KMS-11 (cell line): ENCODE measurements at regions not wholly inside any gene's neighbourhood (a gene's known extent, or its start where the extent isn't known, plus 50 kb on each side); places are given as distances from the start of the nearest gene placed in this dataset.

Experiments used
- H2AFZ ChIP-seq: fragments of 200-600 bp; sonication (generic); 2 replicates; pipeline ENCODE4 v1.6.1; 2016; ENCODE audit warnings: antibody characterized with exemption, mixed run types, low read depth
- H3K27ac ChIP-seq: fragments of 200-600 bp; sonication (generic); 2 replicates; pipeline ENCODE4 v1.6.1; 2016; ENCODE audit warnings: mild to moderate bottlenecking, mixed run types
- H3K27me3 ChIP-seq: fragments of 200-600 bp; sonication (generic); 2 replicates; pipeline ENCODE4 v1.6.1; 2017; ENCODE audit warnings: mild to moderate bottlenecking, low read depth, mixed run types, moderate library complexity; ENCODE audit not compliant: insufficient read depth
- H3K36me3 ChIP-seq: fragments of 200-600 bp; sonication (generic); 2 replicates; pipeline ENCODE4 v1.6.1; 2017; ENCODE audit warnings: mild to moderate bottlenecking, mixed run types; ENCODE audit not compliant: insufficient read depth
- H3K4me1 ChIP-seq: fragments of 200-600 bp; sonication (generic); 2 replicates; pipeline ENCODE4 v1.6.1; 2016; ENCODE audit warnings: mild to moderate bottlenecking, low read depth, mixed run types; ENCODE audit not compliant: poor library complexity, severe bottlenecking
- H3K4me2 ChIP-seq: fragments of 200-600 bp; sonication (generic); 2 replicates; pipeline ENCODE4 v1.7.0; 2016; ENCODE audit warnings: mild to moderate bottlenecking, mixed run types
- H3K4me3 ChIP-seq: fragments of 200-600 bp; sonication (generic); IDR thresholded peaks from 2 replicates; pipeline ENCODE4 v1.6.1; 2017; ENCODE audit warnings: low read depth, low read length, mixed read lengths; ENCODE audit not compliant: insufficient read depth
- H3K79me2 ChIP-seq: fragments of 200-600 bp; sonication (generic); 2 replicates; pipeline ENCODE4 v1.6.1; 2016; ENCODE audit warnings: low read depth, mixed run types; ENCODE audit not compliant: insufficient read depth
- H3K9ac ChIP-seq: fragments of 200-600 bp; sonication (generic); 2 replicates; pipeline ENCODE4 v1.6.1; 2016; ENCODE audit warnings: mild to moderate bottlenecking, mixed run types
- H4K20me1 ChIP-seq: fragments of 200-600 bp; sonication (generic); 2 replicates; pipeline ENCODE4 v1.6.1; 2016; ENCODE audit warnings: mild to moderate bottlenecking, mixed run types; ENCODE audit not compliant: insufficient read depth
- CTCF ChIP-seq: fragments of 200-600 bp; sonication (generic); conservative IDR thresholded peaks from 2 replicates; pipeline ENCODE4 v1.6.1; 2017; ENCODE audit warnings: low read depth, mild to moderate bottlenecking, antibody characterized with exemption, low read length, moderate library complexity, mixed read lengths

- H3K36me3 ChIP-seq = no peaks in the 10 kb centered on the region
- H4K20me1 ChIP-seq = no peaks in the 10 kb centered on the region
- no peak overlapping the region for H3K27ac ChIP-seq
- H3K79me2 ChIP-seq = no peaks in the 10 kb centered on the region
- no peak overlapping the region for H3K4me3 ChIP-seq
- no peak overlapping the region for H2AFZ ChIP-seq
- no peak for TF ChIP-seq CTCF
- no peak overlapping the region for H3K4me2 ChIP-seq
- no peaks in the 10 kb centered on the region for H3K4me1 ChIP-seq
- no peaks in the 10 kb centered on the region for H3K27me3 ChIP-seq
- no peak overlapping the region for H3K9ac ChIP-seq
Observed at GRCh38 chr5:89243611-89244010, 360.6 kb upstream of the MEF2C start.

GRCh38 chr5:89241186-89241585 lies 358.2 kb upstream of the MEF2C start:
- H3K4me3 ChIP-seq = no peak overlapping the region
- no peak overlapping the region for H3K9ac ChIP-seq
- no peak for TF ChIP-seq CTCF
- H3K36me3 ChIP-seq = no peaks in the 10 kb centered on the region
- no peaks in the 10 kb centered on the region for H3K4me1 ChIP-seq
- H3K27me3 ChIP-seq = no peaks in the 10 kb centered on the region
- no peak overlapping the region for H3K4me2 ChIP-seq
- H4K20me1 ChIP-seq = no peaks in the 10 kb centered on the region
- H3K27ac ChIP-seq = no peak overlapping the region
- no peaks in the 10 kb centered on the region for H3K79me2 ChIP-seq
- no peak overlapping the region for H2AFZ ChIP-seq

GRCh38 chr5:89236900-89237299 lies 353.9 kb upstream of the MEF2C start:
- Histone ChIP-seq H2AFZ (no peak overlapping the region), H3K9ac (no peak overlapping the region), H4K20me1 (no peaks in the 10 kb centered on the region), H3K27ac (no peak overlapping the region), H3K4me3 (no peak overlapping the region), H3K4me1 (peaks cover 18% of the 10 kb centered on the region), H3K4me2 (no peak overlapping the region), H3K27me3 (no peaks in the 10 kb centered on the region), H3K79me2 (no peaks in the 10 kb centered on the region), H3K36me3 (no peaks in the 10 kb centered on the region)
- no peak for TF ChIP-seq CTCF

- no peak overlapping the region for H3K9ac ChIP-seq
- no peak overlapping the region for H2AFZ ChIP-seq
- no peaks in the 10 kb centered on the region for H3K79me2 ChIP-seq
- no peak for TF ChIP-seq CTCF
- H3K4me3 ChIP-seq = no peak overlapping the region
- H4K20me1 ChIP-seq = no peaks in the 10 kb centered on the region
- peaks cover 18% of the 10 kb centered on the region for H3K4me1 ChIP-seq
- no peaks in the 10 kb centered on the region for H3K36me3 ChIP-seq
- no peaks in the 10 kb centered on the region for H3K27me3 ChIP-seq
- H3K4me2 ChIP-seq = no peak overlapping the region; the same call in 1 of the 2 replicates
- no peak overlapping the region for H3K27ac ChIP-seq
Observed at GRCh38 chr5:89233462-89233861, 350.5 kb upstream of the MEF2C start.

- peaks cover 18% of the 10 kb centered on the region for H3K4me1 ChIP-seq
- no peaks in the 10 kb centered on the region for H3K27me3 ChIP-seq
- H4K20me1 ChIP-seq = no peaks in the 10 kb centered on the region
- no peak overlapping the region for H3K27ac ChIP-seq
- no peak overlapping the region for H3K4me3 ChIP-seq
- H2AFZ ChIP-seq = no peak overlapping the region
- H3K36me3 ChIP-seq = no peaks in the 10 kb centered on the region
- no peak for TF ChIP-seq CTCF
- H3K4me2 ChIP-seq = peak overlapping the region; percentile 1; the same call in 1 of the 2 replicates
- H3K79me2 ChIP-seq = no peaks in the 10 kb centered on the region
- H3K9ac ChIP-seq = no peak overlapping the region
Observed at GRCh38 chr5:89232139-89232603, 349.2 kb upstream of the MEF2C start.
